CD14-positive monocyte (primary cell): ENCODE measurements at regions not wholly inside any gene's neighbourhood (a gene's known extent, or its start where the extent isn't known, plus 50 kb on each side); places are given as distances from the start of the nearest gene placed in this dataset.
A peak's percentile ranks its signal among the peaks of the same experiment; 100 is the strongest.

Source experiments
- DNase-seq, 3 donors: peaks; one replicate each; pipeline ENCODE4 v3.0.0-alpha.2; 2011 to 2022
- H2AFZ ChIP-seq: 2 replicates; pipeline ENCODE4 v1.6.0; 2012; ENCODE audit warnings: mild to moderate bottlenecking, low read depth, low read length, inconsistent platforms; ENCODE audit not compliant: insufficient read depth, poor library complexity, severe bottlenecking
- H3K27ac ChIP-seq, 2 donors: 1 replicate in 1 of 2; 2 replicates in 1 of 2; pipeline ENCODE4 v1.5.1; 2012 to 2013; ENCODE audit warnings: low read length in 2 of 2, control low read depth in 1 of 2, inconsistent platforms in 1 of 2, low read depth in 1 of 2, mild to moderate bottlenecking in 1 of 2
- H3K27me3 ChIP-seq, 2 donors: one replicate each; pipeline versions ENCODE4 v1.6.0 to v1.6.1; 2011 to 2013; ENCODE audit warnings: low read length in 2 of 2; ENCODE audit not compliant: control insufficient read depth in 2 of 2, insufficient read depth in 2 of 2
- H3K36me3 ChIP-seq, 2 donors: replicated peaks in 1 of 2; 1 replicate in 1 of 2; 2 replicates in 1 of 2; pipeline versions ENCODE4 v1.5.1 to v1.6.1; 2012 to 2013; ENCODE audit warnings: low read length in 2 of 2, control low read depth in 1 of 2, inconsistent platforms in 1 of 2, mild to moderate bottlenecking in 1 of 2; ENCODE audit not compliant: insufficient read depth in 2 of 2, control insufficient read depth in 1 of 2
- H3K4me1 ChIP-seq, 2 donors: 1 replicate in 1 of 2; 2 replicates in 1 of 2; pipeline versions ENCODE4 v1.5.1 to v1.6.1; 2012 to 2013; ENCODE audit warnings: low read length in 2 of 2, control low read depth in 1 of 2, inconsistent platforms in 1 of 2, mild to moderate bottlenecking in 1 of 2, moderate library complexity in 1 of 2; ENCODE audit not compliant: insufficient read depth in 2 of 2, control insufficient read depth in 1 of 2
- H3K4me2 ChIP-seq: replicated peaks from 2 replicates; pipeline ENCODE3; 2012; ENCODE audit warnings: low read length, moderate library complexity, mild to moderate bottlenecking; ENCODE audit not compliant: poor library complexity, severe bottlenecking; ENCODE audit errors: extremely low read depth
- H3K4me3 ChIP-seq, 3 experiments: fragments of 200-600 bp in 1 of 3; sonication (generic) in 1 of 3; replicated peaks in 1 of 3; 1 replicate in 2 of 3; 2 replicates in 1 of 3; pipeline ENCODE4 v1.5.1; 2011 to 2013; ENCODE audit warnings: low read length in 3 of 3, mild to moderate bottlenecking in 3 of 3, control low read depth in 2 of 3, low read depth in 2 of 3, inconsistent platforms in 1 of 3, moderate library complexity in 1 of 3
- H3K79me2 ChIP-seq: 2 replicates; pipeline ENCODE4 v1.6.0; 2012; ENCODE audit warnings: mild to moderate bottlenecking, control low read depth, inconsistent platforms, low read length, moderate library complexity; ENCODE audit not compliant: insufficient read depth
- H3K9ac ChIP-seq: 2 replicates; pipeline ENCODE4 v1.6.0; 2017; ENCODE audit warnings: low read length, mild to moderate bottlenecking; ENCODE audit not compliant: insufficient read depth, poor library complexity, severe bottlenecking
- H3K9me3 ChIP-seq, 2 donors: replicated peaks in 1 of 2; 1 replicate in 1 of 2; 2 replicates in 1 of 2; pipeline versions ENCODE4 v1.5.1 to v1.6.1; 2012 to 2013; ENCODE audit warnings: low read length in 2 of 2, control low read depth in 1 of 2; ENCODE audit not compliant: control insufficient read depth in 1 of 2, insufficient read depth in 1 of 2
- H4K20me1 ChIP-seq: 2 replicates; pipeline ENCODE4 v1.6.0; 2012; ENCODE audit warnings: mild to moderate bottlenecking, low read length, control low read depth, moderate library complexity; ENCODE audit not compliant: insufficient read depth
- H3K27ac Mint-ChIP-seq, 7 donors: one replicate each; pipeline ENCODE4 v1.8.0; 2020; ENCODE audit warnings: mild to moderate bottlenecking in 7 of 7, mixed read lengths in 7 of 7, moderate library complexity in 6 of 7, inconsistent platforms in 2 of 7
- H3K27me3 Mint-ChIP-seq, 3 donors: one replicate each; pipeline ENCODE4 v1.8.0; 2021 to 2022; ENCODE audit warnings: low read depth in 3 of 3, mild to moderate bottlenecking in 3 of 3, mixed read lengths in 3 of 3, moderate library complexity in 3 of 3, inconsistent platforms in 1 of 3
- H3K36me3 Mint-ChIP-seq, 2 donors: one replicate each; pipeline ENCODE4 v1.8.0; 2020; ENCODE audit warnings: mixed read lengths in 2 of 2, inconsistent platforms in 1 of 2, mild to moderate bottlenecking in 1 of 2
- H3K4me1 Mint-ChIP-seq: one replicate; pipeline ENCODE4 v1.8.0; 2020; ENCODE audit warnings: mild to moderate bottlenecking, mixed read lengths
- H3K4me3 Mint-ChIP-seq, 2 donors: one replicate each; pipeline ENCODE4 v1.8.0; 2020; ENCODE audit warnings: mild to moderate bottlenecking in 2 of 2, mixed read lengths in 2 of 2, moderate library complexity in 1 of 2
- H3K9me3 Mint-ChIP-seq, 7 donors: one replicate each; pipeline ENCODE4 v1.8.0; 2020 to 2022; ENCODE audit warnings: mixed read lengths in 7 of 7, mild to moderate bottlenecking in 6 of 7, moderate library complexity in 6 of 7, inconsistent platforms in 2 of 7
- WGBS: methylation state at CpG from one replicate; pipeline ENCODE4 v1.1.5; 2013; ENCODE audit warnings: missing lambda C conversion rate; ENCODE audit not compliant: insufficient coverage; 5-methylcytosine and 5-hydroxymethylcytosine counted together
- intact Hi-C, 2 donors: fragments of 100-400 bp; cut with micrococcal nuclease; formaldehyde crosslinking; loops; one replicate each; pipeline versions ENCODE4 v1.15.0 to v1.15.1; 2023
- TF ChIP-seq, protein P1 (sequence below): fragments of 200-600 bp; IDR thresholded peaks from one replicate; pipeline ENCODE4 v1.8.0; 2022; ENCODE audit warnings: antibody characterized with exemption, mild to moderate bottlenecking

DNA sequence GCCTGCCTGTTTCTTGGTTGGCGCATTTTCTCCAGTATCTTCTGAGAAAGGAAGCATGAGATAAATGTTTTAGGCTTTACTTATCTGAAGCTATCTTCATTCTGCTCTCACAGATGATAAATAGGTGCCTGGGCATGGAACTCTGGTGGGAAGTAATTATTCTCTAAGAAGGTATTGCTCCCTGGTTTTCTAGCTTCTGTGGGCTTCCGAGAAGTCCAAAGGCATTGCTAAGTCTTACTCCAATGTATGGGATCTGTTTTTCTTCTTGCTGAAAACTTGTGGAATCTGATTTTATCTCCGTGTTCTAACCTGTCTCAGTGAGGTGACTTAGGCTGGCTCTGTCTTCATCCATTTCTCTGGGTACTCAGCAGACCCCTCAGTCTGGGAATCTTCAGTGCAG, 224.4 kb upstream of the HS6ST1 start:
- WGBS = 92% methylated on average over 2 of the region's 3 CpGs
- intact Hi-C loops = no loop called here
- no peak for DNase-seq
- Histone ChIP-seq H3K9ac (no peak overlapping the region), H3K9me3 (no peaks in the 10 kb centered on the region), H3K4me2 (no peak overlapping the region), H4K20me1 (no peaks in the 10 kb centered on the region), H2AFZ (no peak overlapping the region), H3K4me1 (no peaks in the 10 kb centered on the region), H3K36me3 (no peaks in the 10 kb centered on the region), H3K27ac (no peak overlapping the region), H3K4me3 (no peak overlapping the region), H3K27me3 (no peaks in the 10 kb centered on the region), H3K79me2 (no peaks in the 10 kb centered on the region)
- TF ChIP-seq, protein P1, sequence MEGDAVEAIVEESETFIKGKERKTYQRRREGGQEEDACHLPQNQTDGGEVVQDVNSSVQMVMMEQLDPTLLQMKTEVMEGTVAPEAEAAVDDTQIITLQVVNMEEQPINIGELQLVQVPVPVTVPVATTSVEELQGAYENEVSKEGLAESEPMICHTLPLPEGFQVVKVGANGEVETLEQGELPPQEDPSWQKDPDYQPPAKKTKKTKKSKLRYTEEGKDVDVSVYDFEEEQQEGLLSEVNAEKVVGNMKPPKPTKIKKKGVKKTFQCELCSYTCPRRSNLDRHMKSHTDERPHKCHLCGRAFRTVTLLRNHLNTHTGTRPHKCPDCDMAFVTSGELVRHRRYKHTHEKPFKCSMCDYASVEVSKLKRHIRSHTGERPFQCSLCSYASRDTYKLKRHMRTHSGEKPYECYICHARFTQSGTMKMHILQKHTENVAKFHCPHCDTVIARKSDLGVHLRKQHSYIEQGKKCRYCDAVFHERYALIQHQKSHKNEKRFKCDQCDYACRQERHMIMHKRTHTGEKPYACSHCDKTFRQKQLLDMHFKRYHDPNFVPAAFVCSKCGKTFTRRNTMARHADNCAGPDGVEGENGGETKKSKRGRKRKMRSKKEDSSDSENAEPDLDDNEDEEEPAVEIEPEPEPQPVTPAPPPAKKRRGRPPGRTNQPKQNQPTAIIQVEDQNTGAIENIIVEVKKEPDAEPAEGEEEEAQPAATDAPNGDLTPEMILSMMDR = no peak
- peak overlapping the region in 1 of 7 donors; percentile 5 for H3K27ac Mint-ChIP-seq
- no peaks in the 10 kb centered on the region for H3K36me3 Mint-ChIP-seq
- H3K4me3 Mint-ChIP-seq = no peak overlapping the region
- peaks cover 1 to 9% (median 2%) of the 10 kb centered on the region in 3 donors for H3K27me3 Mint-ChIP-seq
- peaks cover 0 to 11% (median 2%) of the 10 kb centered on the region in 7 donors for H3K9me3 Mint-ChIP-seq
- H3K4me1 Mint-ChIP-seq = peaks cover 2% of the 10 kb centered on the region

DNA sequence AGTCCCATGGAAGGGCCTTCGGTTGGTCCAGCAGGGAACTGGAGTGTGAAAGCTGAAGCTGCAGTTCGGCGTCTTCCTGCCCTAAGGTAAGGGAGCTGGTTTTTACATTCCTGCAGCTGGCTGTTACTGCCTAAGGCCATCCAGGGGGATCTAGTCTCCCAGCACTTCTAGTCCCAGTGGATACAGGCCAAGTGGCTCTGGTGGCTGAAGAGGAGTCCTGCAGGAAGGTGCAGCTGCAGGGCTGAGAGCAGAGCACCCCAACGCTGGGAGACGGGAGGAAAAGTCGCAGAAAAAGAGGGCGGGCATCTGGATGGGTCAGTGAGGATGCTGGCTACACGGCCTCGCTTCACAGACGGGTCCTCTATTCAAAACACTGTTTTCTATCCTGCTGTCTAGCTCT, 225.0 kb upstream of the HS6ST1 start:
- Mint-ChIP-seq H3K27ac (peak overlapping the region in 1 of 7 donors; percentile 5), H3K9me3 (peaks cover 0 to 11% (median 2%) of the 10 kb centered on the region in 7 donors), H3K4me1 (peaks cover 2% of the 10 kb centered on the region), H3K27me3 (peaks cover 1 to 9% (median 2%) of the 10 kb centered on the region in 3 donors), H3K4me3 (no peak overlapping the region), H3K36me3 (no peaks in the 10 kb centered on the region)
- Histone ChIP-seq H3K79me2 (no peaks in the 10 kb centered on the region), H3K9ac (no peak overlapping the region), H3K9me3 (no peaks in the 10 kb centered on the region), H3K4me3 (no peak overlapping the region), H3K27ac (no peak overlapping the region), H3K4me2 (no peak overlapping the region), H3K27me3 (no peaks in the 10 kb centered on the region), H3K36me3 (no peaks in the 10 kb centered on the region), H2AFZ (no peak overlapping the region), H4K20me1 (no peaks in the 10 kb centered on the region), H3K4me1 (no peaks in the 10 kb centered on the region)
- WGBS = 97% methylated on average over 9 of the region's 10 CpGs
- TF ChIP-seq, protein P1 = no peak
- DNase-seq = no peak
- intact Hi-C loops = no loop called here
